K562 (cell line): ENCODE measurements at regions not wholly inside any gene's neighbourhood (a gene's known extent, or its start where the extent isn't known, plus 50 kb on each side); places are given as distances from the start of the nearest gene placed in this dataset.

Experiments used
- EZH2 ChIP-seq: IDR thresholded peaks from 2 replicates; pipeline ENCODE4 v1.6.1; 2012; ENCODE audit warnings: low read depth, mild to moderate bottlenecking, inconsistent platforms, low read length, borderline replicate concordance
- KAT7 ChIP-seq: sonication (generic); formaldehyde crosslinking; IDR thresholded peaks from 2 replicates; pipeline ENCODE4 v1.8.0; 2022; ENCODE audit warnings: missing genetic modification reagents, mild to moderate bottlenecking, borderline replicate concordance
- RAD21 ChIP-seq, 2 experiments: fragments of 250-450 bp in 1 of 2; fragments of 450-650 bp in 1 of 2; sonication (Bioruptor Pico) in 1 of 2; formaldehyde crosslinking in 1 of 2; IDR thresholded peaks in 1 of 2; conservative IDR thresholded peaks in 1 of 2; 2 replicates each; pipeline versions ENCODE4 v1.4.0 to v1.8.0; 2020 to 2022; ENCODE audit warnings: mild to moderate bottlenecking in 2 of 2, moderate library complexity in 1 of 2
- SIN3A ChIP-seq, 2 experiments: fragments of 150-350 bp in 1 of 2; IDR thresholded peaks; 2 replicates each; pipeline ENCODE4 v1.6.1; 2011 to 2016; ENCODE audit warnings: borderline replicate concordance in 2 of 2, low read depth in 2 of 2, low read length in 2 of 2, mild to moderate bottlenecking in 2 of 2, moderate library complexity in 2 of 2; ENCODE audit not compliant: control insufficient read depth in 1 of 2
- SMAD1 ChIP-seq: fragments of 150-350 bp; IDR thresholded peaks from 2 replicates; pipeline ENCODE4 v1.6.1; 2014; ENCODE audit warnings: low read length, low read depth; ENCODE audit not compliant: partially characterized antibody
- SRSF3 ChIP-seq: fragments of 200-400 bp; formaldehyde crosslinking; IDR thresholded peaks from 2 replicates; pipeline ENCODE4 v1.6.1; 2016; ENCODE audit warnings: mild to moderate bottlenecking, low read length, moderate library complexity; ENCODE audit not compliant: insufficient read depth
- STAG1 ChIP-seq: sonication (generic); formaldehyde crosslinking; IDR thresholded peaks from 2 replicates; pipeline ENCODE4 v1.5.0; 2020; ENCODE audit warnings: missing genetic modification reagents, borderline replicate concordance
- ZNF124 ChIP-seq: sonication (generic); formaldehyde crosslinking; IDR thresholded peaks from 2 replicates; pipeline ENCODE4 v1.8.1; 2022; ENCODE audit warnings: missing genetic modification reagents
- ZNF23 ChIP-seq: fragments of 250-450 bp; sonication (Bioruptor Pico); IDR thresholded peaks from 2 replicates; pipeline ENCODE4 v1.4.0; 2020; ENCODE audit warnings: mild to moderate bottlenecking
- TF ChIP-seq, protein P1 (sequence below): fragments of 250-450 bp; sonication (Bioruptor Pico); IDR thresholded peaks from 2 replicates; pipeline ENCODE4 v1.5.0; 2020; ENCODE audit warnings: mild to moderate bottlenecking, borderline replicate concordance
- TF ChIP-seq, protein P2 (sequence below): IDR thresholded peaks from 3 replicates; pipeline ENCODE4 v1.6.1; 2011; ENCODE audit warnings: borderline replicate concordance, mild to moderate bottlenecking, moderate library complexity; ENCODE audit not compliant: insufficient read length; ENCODE audit errors: extremely low read depth
- TF ChIP-seq, protein P3 (sequence below): sonication (generic); formaldehyde crosslinking; IDR thresholded peaks from 2 replicates; pipeline ENCODE4 v1.8.1; 2023; ENCODE audit warnings: missing genetic modification reagents, mild to moderate bottlenecking, borderline replicate concordance
- TF ChIP-seq, protein P4 (sequence below), 2 experiments: fragments of 450-650 bp; formaldehyde crosslinking in 1 of 2; IDR thresholded peaks; 2 replicates each; pipeline versions ENCODE4 v1.4.0 to v1.6.1; 2014 to 2020; ENCODE audit warnings: mild to moderate bottlenecking in 2 of 2, borderline replicate concordance in 1 of 2, low read depth in 1 of 2

DNA sequence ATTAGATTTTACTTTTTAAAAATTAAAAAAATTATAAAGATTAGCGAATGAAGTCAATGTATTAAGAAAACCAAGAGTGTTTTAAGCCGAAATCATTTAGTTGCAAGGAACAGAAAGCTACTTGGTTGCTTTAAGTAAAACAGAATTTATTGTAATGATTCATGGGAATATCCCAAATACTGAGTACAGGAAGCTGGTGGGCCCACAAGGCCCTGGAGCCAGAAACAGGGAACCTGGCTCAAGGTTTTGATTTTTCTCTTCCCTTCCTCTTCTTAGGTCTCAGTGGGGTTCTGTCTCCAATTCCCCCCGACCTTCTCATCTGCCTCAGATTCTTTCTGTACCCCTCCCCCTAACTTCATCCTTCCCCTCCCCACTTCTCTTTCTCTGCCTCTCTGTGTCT, 229.0 kb downstream of the TLE3 start:
- no peak for TF ChIP-seq KAT7 (CRISPR knock-in tag)
- no peak for TF ChIP-seq ZNF124
- no peak for TF ChIP-seq SRSF3
- TF ChIP-seq RAD21 (CRISPR knock-in tag; conservative IDR thresholded peaks at IDR 0.05 in 1 of 2, IDR thresholded peaks at IDR 0.05 in 1 of 2): no peak
- TF ChIP-seq ZNF23 (CRISPR knock-in tag): no peak
- no peak for TF ChIP-seq SMAD1
- no peak for TF ChIP-seq STAG1
- TF ChIP-seq SIN3A (IDR thresholded peaks at IDR 0.05; ENCODE audit: borderline replicate concordance in 2 of 2, control insufficient read depth in 1 of 2, low read depth in 2 of 2, low read length in 2 of 2): no peak
- TF ChIP-seq, protein P1, sequence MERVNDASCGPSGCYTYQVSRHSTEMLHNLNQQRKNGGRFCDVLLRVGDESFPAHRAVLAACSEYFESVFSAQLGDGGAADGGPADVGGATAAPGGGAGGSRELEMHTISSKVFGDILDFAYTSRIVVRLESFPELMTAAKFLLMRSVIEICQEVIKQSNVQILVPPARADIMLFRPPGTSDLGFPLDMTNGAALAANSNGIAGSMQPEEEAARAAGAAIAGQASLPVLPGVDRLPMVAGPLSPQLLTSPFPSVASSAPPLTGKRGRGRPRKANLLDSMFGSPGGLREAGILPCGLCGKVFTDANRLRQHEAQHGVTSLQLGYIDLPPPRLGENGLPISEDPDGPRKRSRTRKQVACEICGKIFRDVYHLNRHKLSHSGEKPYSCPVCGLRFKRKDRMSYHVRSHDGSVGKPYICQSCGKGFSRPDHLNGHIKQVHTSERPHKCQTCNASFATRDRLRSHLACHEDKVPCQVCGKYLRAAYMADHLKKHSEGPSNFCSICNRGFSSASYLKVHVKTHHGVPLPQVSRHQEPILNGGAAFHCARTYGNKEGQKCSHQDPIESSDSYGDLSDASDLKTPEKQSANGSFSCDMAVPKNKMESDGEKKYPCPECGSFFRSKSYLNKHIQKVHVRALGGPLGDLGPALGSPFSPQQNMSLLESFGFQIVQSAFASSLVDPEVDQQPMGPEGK (CRISPR knock-in tag): no peak
- TF ChIP-seq, protein P2, sequence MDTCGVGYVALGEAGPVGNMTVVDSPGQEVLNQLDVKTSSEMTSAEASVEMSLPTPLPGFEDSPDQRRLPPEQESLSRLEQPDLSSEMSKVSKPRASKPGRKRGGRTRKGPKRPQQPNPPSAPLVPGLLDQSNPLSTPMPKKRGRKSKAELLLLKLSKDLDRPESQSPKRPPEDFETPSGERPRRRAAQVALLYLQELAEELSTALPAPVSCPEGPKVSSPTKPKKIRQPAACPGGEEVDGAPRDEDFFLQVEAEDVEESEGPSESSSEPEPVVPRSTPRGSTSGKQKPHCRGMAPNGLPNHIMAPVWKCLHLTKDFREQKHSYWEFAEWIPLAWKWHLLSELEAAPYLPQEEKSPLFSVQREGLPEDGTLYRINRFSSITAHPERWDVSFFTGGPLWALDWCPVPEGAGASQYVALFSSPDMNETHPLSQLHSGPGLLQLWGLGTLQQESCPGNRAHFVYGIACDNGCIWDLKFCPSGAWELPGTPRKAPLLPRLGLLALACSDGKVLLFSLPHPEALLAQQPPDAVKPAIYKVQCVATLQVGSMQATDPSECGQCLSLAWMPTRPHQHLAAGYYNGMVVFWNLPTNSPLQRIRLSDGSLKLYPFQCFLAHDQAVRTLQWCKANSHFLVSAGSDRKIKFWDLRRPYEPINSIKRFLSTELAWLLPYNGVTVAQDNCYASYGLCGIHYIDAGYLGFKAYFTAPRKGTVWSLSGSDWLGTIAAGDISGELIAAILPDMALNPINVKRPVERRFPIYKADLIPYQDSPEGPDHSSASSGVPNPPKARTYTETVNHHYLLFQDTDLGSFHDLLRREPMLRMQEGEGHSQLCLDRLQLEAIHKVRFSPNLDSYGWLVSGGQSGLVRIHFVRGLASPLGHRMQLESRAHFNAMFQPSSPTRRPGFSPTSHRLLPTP: no peak
- TF ChIP-seq, protein P3, sequence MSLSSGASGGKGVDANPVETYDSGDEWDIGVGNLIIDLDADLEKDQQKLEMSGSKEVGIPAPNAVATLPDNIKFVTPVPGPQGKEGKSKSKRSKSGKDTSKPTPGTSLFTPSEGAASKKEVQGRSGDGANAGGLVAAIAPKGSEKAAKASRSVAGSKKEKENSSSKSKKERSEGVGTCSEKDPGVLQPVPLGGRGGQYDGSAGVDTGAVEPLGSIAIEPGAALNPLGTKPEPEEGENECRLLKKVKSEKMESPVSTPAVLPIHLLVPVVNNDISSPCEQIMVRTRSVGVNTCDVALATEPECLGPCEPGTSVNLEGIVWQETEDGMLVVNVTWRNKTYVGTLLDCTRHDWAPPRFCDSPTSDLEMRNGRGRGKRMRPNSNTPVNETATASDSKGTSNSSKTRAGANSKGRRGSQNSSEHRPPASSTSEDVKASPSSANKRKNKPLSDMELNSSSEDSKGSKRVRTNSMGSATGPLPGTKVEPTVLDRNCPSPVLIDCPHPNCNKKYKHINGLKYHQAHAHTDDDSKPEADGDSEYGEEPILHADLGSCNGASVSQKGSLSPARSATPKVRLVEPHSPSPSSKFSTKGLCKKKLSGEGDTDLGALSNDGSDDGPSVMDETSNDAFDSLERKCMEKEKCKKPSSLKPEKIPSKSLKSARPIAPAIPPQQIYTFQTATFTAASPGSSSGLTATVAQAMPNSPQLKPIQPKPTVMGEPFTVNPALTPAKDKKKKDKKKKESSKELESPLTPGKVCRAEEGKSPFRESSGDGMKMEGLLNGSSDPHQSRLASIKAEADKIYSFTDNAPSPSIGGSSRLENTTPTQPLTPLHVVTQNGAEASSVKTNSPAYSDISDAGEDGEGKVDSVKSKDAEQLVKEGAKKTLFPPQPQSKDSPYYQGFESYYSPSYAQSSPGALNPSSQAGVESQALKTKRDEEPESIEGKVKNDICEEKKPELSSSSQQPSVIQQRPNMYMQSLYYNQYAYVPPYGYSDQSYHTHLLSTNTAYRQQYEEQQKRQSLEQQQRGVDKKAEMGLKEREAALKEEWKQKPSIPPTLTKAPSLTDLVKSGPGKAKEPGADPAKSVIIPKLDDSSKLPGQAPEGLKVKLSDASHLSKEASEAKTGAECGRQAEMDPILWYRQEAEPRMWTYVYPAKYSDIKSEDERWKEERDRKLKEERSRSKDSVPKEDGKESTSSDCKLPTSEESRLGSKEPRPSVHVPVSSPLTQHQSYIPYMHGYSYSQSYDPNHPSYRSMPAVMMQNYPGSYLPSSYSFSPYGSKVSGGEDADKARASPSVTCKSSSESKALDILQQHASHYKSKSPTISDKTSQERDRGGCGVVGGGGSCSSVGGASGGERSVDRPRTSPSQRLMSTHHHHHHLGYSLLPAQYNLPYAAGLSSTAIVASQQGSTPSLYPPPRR (CRISPR knock-in tag): no peak
- no peak for TF ChIP-seq EZH2
- TF ChIP-seq, protein P4, sequence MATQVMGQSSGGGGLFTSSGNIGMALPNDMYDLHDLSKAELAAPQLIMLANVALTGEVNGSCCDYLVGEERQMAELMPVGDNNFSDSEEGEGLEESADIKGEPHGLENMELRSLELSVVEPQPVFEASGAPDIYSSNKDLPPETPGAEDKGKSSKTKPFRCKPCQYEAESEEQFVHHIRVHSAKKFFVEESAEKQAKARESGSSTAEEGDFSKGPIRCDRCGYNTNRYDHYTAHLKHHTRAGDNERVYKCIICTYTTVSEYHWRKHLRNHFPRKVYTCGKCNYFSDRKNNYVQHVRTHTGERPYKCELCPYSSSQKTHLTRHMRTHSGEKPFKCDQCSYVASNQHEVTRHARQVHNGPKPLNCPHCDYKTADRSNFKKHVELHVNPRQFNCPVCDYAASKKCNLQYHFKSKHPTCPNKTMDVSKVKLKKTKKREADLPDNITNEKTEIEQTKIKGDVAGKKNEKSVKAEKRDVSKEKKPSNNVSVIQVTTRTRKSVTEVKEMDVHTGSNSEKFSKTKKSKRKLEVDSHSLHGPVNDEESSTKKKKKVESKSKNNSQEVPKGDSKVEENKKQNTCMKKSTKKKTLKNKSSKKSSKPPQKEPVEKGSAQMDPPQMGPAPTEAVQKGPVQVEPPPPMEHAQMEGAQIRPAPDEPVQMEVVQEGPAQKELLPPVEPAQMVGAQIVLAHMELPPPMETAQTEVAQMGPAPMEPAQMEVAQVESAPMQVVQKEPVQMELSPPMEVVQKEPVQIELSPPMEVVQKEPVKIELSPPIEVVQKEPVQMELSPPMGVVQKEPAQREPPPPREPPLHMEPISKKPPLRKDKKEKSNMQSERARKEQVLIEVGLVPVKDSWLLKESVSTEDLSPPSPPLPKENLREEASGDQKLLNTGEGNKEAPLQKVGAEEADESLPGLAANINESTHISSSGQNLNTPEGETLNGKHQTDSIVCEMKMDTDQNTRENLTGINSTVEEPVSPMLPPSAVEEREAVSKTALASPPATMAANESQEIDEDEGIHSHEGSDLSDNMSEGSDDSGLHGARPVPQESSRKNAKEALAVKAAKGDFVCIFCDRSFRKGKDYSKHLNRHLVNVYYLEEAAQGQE (IDR thresholded peaks at IDR 0.05; ENCODE audit: borderline replicate concordance): no peak
- TF ChIP-seq, protein P4 (CRISPR knock-in tag; IDR thresholded peaks at IDR 0.05; ENCODE audit: low read depth): no peak
